MM.1S (cell line): ENCODE measurements at regions not wholly inside any gene's neighbourhood (a gene's known extent, or its start where the extent isn't known, plus 50 kb on each side); places are given as distances from the start of the nearest gene placed in this dataset.
A peak's percentile ranks its signal among the peaks of the same experiment; 100 is the strongest.

Experiments
- DNase-seq: peaks from one replicate; pipeline ENCODE4 v3.0.0-alpha.2; 2015
- H2AFZ ChIP-seq: fragments of 300-600 bp; sonication (generic); 2 replicates; pipeline ENCODE4 v1.6.0; 2016; ENCODE audit warnings: antibody characterized with exemption, low read length
- H3F3A ChIP-seq: fragments of 300-600 bp; sonication (generic); 2 replicates; pipeline ENCODE4 v1.6.1; 2016; ENCODE audit warnings: mild to moderate bottlenecking, antibody characterized with exemption, low read length, moderate library complexity, mixed read lengths; ENCODE audit not compliant: insufficient read depth
- H3K27ac ChIP-seq: fragments of 300-600 bp; sonication (generic); 2 replicates; pipeline ENCODE4 v1.5.1; 2016; ENCODE audit warnings: mild to moderate bottlenecking, low read length
- H3K27me3 ChIP-seq: fragments of 300-600 bp; sonication (generic); replicated peaks from 2 replicates; pipeline ENCODE4 v1.6.0; 2016; ENCODE audit warnings: low read length; ENCODE audit not compliant: insufficient read depth
- H3K36me3 ChIP-seq: fragments of 300-600 bp; sonication (generic); replicated peaks from 2 replicates; pipeline ENCODE4 v1.6.1; 2016; ENCODE audit warnings: mild to moderate bottlenecking, low read length, mixed read lengths; ENCODE audit not compliant: insufficient read depth
- H3K4me1 ChIP-seq: fragments of 300-600 bp; sonication (generic); 2 replicates; pipeline ENCODE4 v1.6.1; 2016; ENCODE audit warnings: low read length, mixed read lengths
- H3K4me2 ChIP-seq: fragments of 300-600 bp; sonication (generic); 2 replicates; pipeline ENCODE4 v1.6.0; 2016; ENCODE audit warnings: low read depth, low read length
- H3K4me3 ChIP-seq: fragments of 300-600 bp; sonication (generic); 2 replicates; pipeline ENCODE4 v1.5.1; 2016; ENCODE audit warnings: low read length, mixed read lengths
- H3K79me2 ChIP-seq: fragments of 300-600 bp; sonication (generic); 2 replicates; pipeline ENCODE4 v1.6.1; 2016; ENCODE audit warnings: mixed run types, low read length, mixed read lengths
- H3K9ac ChIP-seq: fragments of 300-600 bp; sonication (generic); 2 replicates; pipeline ENCODE4 v1.6.1; 2016; ENCODE audit warnings: low read length, mixed read lengths
- H3K9me2 ChIP-seq: fragments of 300-600 bp; sonication (generic); replicated peaks from 2 replicates; pipeline ENCODE4 v1.6.1; 2016; ENCODE audit warnings: mild to moderate bottlenecking, low read length, mixed read lengths; ENCODE audit not compliant: insufficient read depth
- H3K9me3 ChIP-seq: fragments of 300-600 bp; sonication (generic); replicated peaks from 2 replicates; pipeline ENCODE4 v1.6.1; 2016; ENCODE audit warnings: mild to moderate bottlenecking, low read length, mixed read lengths; ENCODE audit not compliant: insufficient read depth
- H4K20me1 ChIP-seq: fragments of 300-600 bp; sonication (generic); 2 replicates; pipeline ENCODE4 v1.6.1; 2016; ENCODE audit warnings: mild to moderate bottlenecking, low read length, moderate library complexity, mixed read lengths; ENCODE audit not compliant: insufficient read depth
- CTCF ChIP-seq: fragments of 300-600 bp; sonication (generic); IDR thresholded peaks from 2 replicates; pipeline ENCODE4 v1.5.1; 2016; ENCODE audit warnings: antibody characterized with exemption, low read length, mixed read lengths
- EZH2 ChIP-seq: fragments of 300-600 bp; sonication (generic); optimal IDR thresholded peaks from 2 replicates; pipeline ENCODE3; 2017; ENCODE audit warnings: low read depth, mild to moderate bottlenecking, antibody characterized with exemption, low read length, mixed read lengths
- EZH2phosphoT487 ChIP-seq: fragments of 300-600 bp; sonication (generic); IDR thresholded peaks from 2 replicates; pipeline ENCODE4 v1.6.1; 2018; ENCODE audit warnings: antibody characterized with exemption, low read length

- Histone ChIP-seq H2AFZ (no peak overlapping the region), H4K20me1 (no peaks in the 10 kb centered on the region), H3K9me2 (no peaks in the 10 kb centered on the region), H3K27me3 (no peaks in the 10 kb centered on the region), H3K36me3 (no peaks in the 10 kb centered on the region), H3K9ac (no peak overlapping the region), H3F3A (peaks cover 18% of the 10 kb centered on the region), H3K27ac (no peak overlapping the region), H3K4me3 (no peak overlapping the region), H3K4me2 (no peak overlapping the region), H3K79me2 (no peaks in the 10 kb centered on the region), H3K9me3 (no peaks in the 10 kb centered on the region), H3K4me1 (peaks cover 24% of the 10 kb centered on the region)
- TF ChIP-seq EZH2phosphoT487 (no peak), CTCF (no peak), EZH2 (no peak)
- no peak for DNase-seq
These were observed 64.6 kb upstream of the SIMC1 start for GRCh38 chr5:176173647-176174046.

- Histone ChIP-seq H3K9ac (no peak overlapping the region), H2AFZ (no peak overlapping the region), H3K79me2 (no peaks in the 10 kb centered on the region), H3K36me3 (no peaks in the 10 kb centered on the region), H3K27ac (no peak overlapping the region), H3K4me1 (peaks cover 24% of the 10 kb centered on the region), H3K9me3 (no peaks in the 10 kb centered on the region), H3K4me3 (no peak overlapping the region), H3K9me2 (no peaks in the 10 kb centered on the region), H3K4me2 (no peak overlapping the region), H3K27me3 (no peaks in the 10 kb centered on the region), H4K20me1 (no peaks in the 10 kb centered on the region), H3F3A (peaks cover 18% of the 10 kb centered on the region)
- no peak for DNase-seq
- TF ChIP-seq EZH2phosphoT487 (no peak), CTCF (no peak), EZH2 (no peak)
These were observed 63.7 kb upstream of the SIMC1 start for GRCh38 chr5:176174345-176175025.

GRCh38 chr5:176175101-176175852 lies 62.9 kb upstream of the SIMC1 start:
- Histone ChIP-seq H3K27ac (peak overlapping the region; percentile 83), H3K4me2 (peak overlapping the region; percentile 77), H3K79me2 (no peaks in the 10 kb centered on the region), H3K9me2 (no peaks in the 10 kb centered on the region), H3K9me3 (no peaks in the 10 kb centered on the region), H2AFZ (peak overlapping the region; percentile 42), H3F3A (peaks cover 18% of the 10 kb centered on the region), H3K9ac (peak overlapping the region; percentile 36; the same call in 1 of the 2 replicates), H4K20me1 (no peaks in the 10 kb centered on the region), H3K4me3 (peak overlapping the region; percentile 21), H3K27me3 (no peaks in the 10 kb centered on the region), H3K36me3 (no peaks in the 10 kb centered on the region), H3K4me1 (peaks cover 24% of the 10 kb centered on the region)
- TF ChIP-seq EZH2 (no peak), CTCF (no peak), EZH2phosphoT487 (no peak)
- peak; percentile 15 for DNase-seq
